GM23338 (cell line): ENCODE measurements at regions not wholly inside any gene's neighbourhood (a gene's known extent, or its start where the extent isn't known, plus 50 kb on each side); places are given as distances from the start of the nearest gene placed in this dataset.

ENCODE experiments used
- ATAC-seq: fragments of 200-7000 bp; cut with Tn5 transposase; 3 replicates; pipeline ENCODE4 v1.9.1; 2020
- DNase-seq: peaks from one replicate; pipeline ENCODE4 v3.0.0-alpha.2; 2015; ENCODE audit warnings: low spot score
- H2AFZ ChIP-seq: fragments of 200-600 bp; sonication (generic); 2 replicates; pipeline ENCODE4 v1.8.0; 2016; ENCODE audit warnings: antibody characterized with exemption, mild to moderate bottlenecking, moderate library complexity
- H3F3A ChIP-seq: fragments of 200-600 bp; sonication (generic); replicated peaks from 2 replicates; pipeline ENCODE4 v1.8.0; 2017; ENCODE audit warnings: antibody characterized with exemption, mixed run types, low read depth
- H3K27ac ChIP-seq: fragments of 200-600 bp; sonication (generic); 2 replicates; pipeline ENCODE4 v1.6.1; 2016; ENCODE audit warnings: low read depth
- H3K27me3 ChIP-seq: fragments of 200-600 bp; sonication (generic); 2 replicates; pipeline ENCODE4 v1.8.0; 2016; ENCODE audit warnings: mild to moderate bottlenecking, mixed run types, moderate library complexity; ENCODE audit not compliant: insufficient read depth
- H3K36me3 ChIP-seq: fragments of 200-600 bp; sonication (generic); 2 replicates; pipeline ENCODE4 v1.8.0; 2016; ENCODE audit warnings: mild to moderate bottlenecking; ENCODE audit not compliant: insufficient read depth
- H3K4me1 ChIP-seq: fragments of 200-600 bp; sonication (generic); 2 replicates; pipeline ENCODE4 v1.8.0; 2016; ENCODE audit warnings: mild to moderate bottlenecking, moderate library complexity; ENCODE audit not compliant: insufficient read depth
- H3K4me2 ChIP-seq: fragments of 200-600 bp; sonication (generic); 2 replicates; pipeline ENCODE4 v1.7.1; 2017; ENCODE audit warnings: mixed run types
- H3K4me3 ChIP-seq: fragments of 200-600 bp; sonication (generic); 2 replicates; pipeline ENCODE4 v1.6.1; 2016; ENCODE audit warnings: mixed run types
- H3K79me2 ChIP-seq: fragments of 200-600 bp; sonication (generic); replicated peaks from 2 replicates; pipeline ENCODE4 v1.8.0; 2017; ENCODE audit warnings: mild to moderate bottlenecking; ENCODE audit not compliant: insufficient read depth
- H3K9me2 ChIP-seq: fragments of 200-600 bp; sonication (generic); 2 replicates; pipeline ENCODE4 v1.8.0; 2017; ENCODE audit not compliant: insufficient read depth
- H4K20me1 ChIP-seq: fragments of 200-600 bp; sonication (generic); replicated peaks from 2 replicates; pipeline ENCODE4 v1.8.0; 2017; ENCODE audit warnings: mild to moderate bottlenecking; ENCODE audit not compliant: insufficient read depth
- H3K27ac Mint-ChIP-seq: 2 replicates; pipeline ENCODE4 v1.8.0; 2020; ENCODE audit warnings: inconsistent platforms, mild to moderate bottlenecking, moderate library complexity, mixed read lengths
- H3K27me3 Mint-ChIP-seq: 3 replicates; pipeline ENCODE4 v1.8.0; 2022; ENCODE audit warnings: low read depth, mild to moderate bottlenecking, moderate library complexity, mixed read lengths, inconsistent platforms; ENCODE audit not compliant: insufficient read depth, poor library complexity
- H3K36me3 Mint-ChIP-seq: 3 replicates; pipeline ENCODE4 v1.8.0; 2021; ENCODE audit warnings: low read depth, mild to moderate bottlenecking, inconsistent platforms, moderate library complexity, mixed read lengths
- H3K4me1 Mint-ChIP-seq: 3 replicates; pipeline ENCODE4 v1.8.0; 2020; ENCODE audit warnings: mild to moderate bottlenecking, inconsistent platforms, mixed read lengths
- H3K4me3 Mint-ChIP-seq: 3 replicates; pipeline ENCODE4 v1.8.0; 2021; ENCODE audit warnings: moderate library complexity, mild to moderate bottlenecking, inconsistent platforms, mixed read lengths
- H3K9me3 Mint-ChIP-seq: 3 replicates; pipeline ENCODE4 v1.8.0; 2020; ENCODE audit warnings: moderate library complexity, mild to moderate bottlenecking, inconsistent platforms, mixed read lengths
- CTCF ChIP-seq, 2 experiments: fragments of 200-600 bp in 1 of 2; sonication (generic) in 1 of 2; conservative IDR thresholded peaks; 2 replicates each; pipeline versions ENCODE4 v1.5.1 to v1.6.1; 2016 to 2017; ENCODE audit warnings: antibody characterized with exemption in 2 of 2, low read depth in 2 of 2, mild to moderate bottlenecking in 2 of 2, moderate library complexity in 1 of 2
- ETS1 ChIP-seq: IDR thresholded peaks from 2 replicates; pipeline ENCODE4 v1.6.1; 2016; ENCODE audit warnings: antibody characterized with exemption
- EZH2 ChIP-seq: fragments of 200-600 bp; sonication (generic); IDR thresholded peaks from one replicate; pipeline ENCODE4 v1.8.0; 2017; ENCODE audit warnings: antibody characterized with exemption, mild to moderate bottlenecking, low read depth; ENCODE audit not compliant: unreplicated experiment
- EZH2phosphoT487 ChIP-seq: fragments of 200-600 bp; sonication (generic); IDR thresholded peaks from one replicate; pipeline ENCODE4 v1.8.1; 2018; ENCODE audit warnings: antibody characterized with exemption; ENCODE audit not compliant: unreplicated experiment
- JUNB ChIP-seq: IDR thresholded peaks from one replicate; pipeline ENCODE4 v1.6.1; 2016; ENCODE audit warnings: antibody characterized with exemption; ENCODE audit not compliant: unreplicated experiment
- POLR2AphosphoS5 ChIP-seq: IDR thresholded peaks from 2 replicates; pipeline ENCODE4 v1.6.1; 2016; ENCODE audit warnings: antibody characterized with exemption, low read depth
- REST ChIP-seq: IDR thresholded peaks from one replicate; pipeline ENCODE4 v1.6.1; 2018; ENCODE audit warnings: antibody characterized with exemption; ENCODE audit not compliant: unreplicated experiment
- STAT1 ChIP-seq: IDR thresholded peaks from one replicate; pipeline ENCODE4 v1.6.1; 2016; ENCODE audit warnings: antibody characterized with exemption; ENCODE audit not compliant: unreplicated experiment
- ZNF331 ChIP-seq: fragments of 250-450 bp; sonication (Bioruptor Pico); IDR thresholded peaks from 2 replicates; pipeline ENCODE4 v1.5.0; 2020; ENCODE audit warnings: low read depth, mild to moderate bottlenecking, moderate library complexity
- ZNF462 ChIP-seq: fragments of 250-450 bp; sonication (Bioruptor Pico); IDR thresholded peaks from 2 replicates; pipeline ENCODE4 v1.5.0; 2020; ENCODE audit warnings: mild to moderate bottlenecking, moderate library complexity

- Mint-ChIP-seq H3K4me1 (peaks cover 16% of the 10 kb centered on the region), H3K9me3 (no peaks in the 10 kb centered on the region), H3K27ac (peak overlapping the region; percentile 22; the same call in 1 of the 2 replicates), H3K36me3 (no peaks in the 10 kb centered on the region), H3K4me3 (no peak overlapping the region), H3K27me3 (no peaks in the 10 kb centered on the region)
- Histone ChIP-seq H3K27me3 (no peaks in the 10 kb centered on the region), H2AFZ (0 out of 2 replicates have a peak overlapping the region, but pooled peaks have one; percentile 9), H3K9me2 (no peaks in the 10 kb centered on the region), H3K4me3 (no peak overlapping the region), H3K4me1 (peaks cover 14% of the 10 kb centered on the region), H3K4me2 (no peak overlapping the region), H3K79me2 (no peaks in the 10 kb centered on the region), H3K27ac (no peak overlapping the region), H3F3A (no peaks in the 10 kb centered on the region), H3K36me3 (no peaks in the 10 kb centered on the region), H4K20me1 (no peaks in the 10 kb centered on the region)
- no peak for ATAC-seq
- DNase-seq = no peak
- TF ChIP-seq ZNF331 (CRISPR knock-in tag) (no peak), STAT1 (no peak), EZH2phosphoT487 (no peak), ETS1 (no peak), POLR2AphosphoS5 (no peak), EZH2 (no peak)
Measured at GRCh38 chr14:49008363-49008762, 577.8 kb downstream of the RPS29 start.

- no peak overlapping the region for H2AFZ ChIP-seq
- no peak for ATAC-seq
- no peaks in the 10 kb centered on the region for H3K9me2 ChIP-seq
- Mint-ChIP-seq H3K27ac (no peak overlapping the region), H3K4me1 (no peaks in the 10 kb centered on the region), H3K9me3 (no peaks in the 10 kb centered on the region), H3K27me3 (no peaks in the 10 kb centered on the region), H3K4me3 (no peak overlapping the region), H3K36me3 (no peaks in the 10 kb centered on the region)
- H3K27ac ChIP-seq = no peak overlapping the region
- H3K79me2 ChIP-seq = no peaks in the 10 kb centered on the region
- H3K4me3 ChIP-seq = no peak overlapping the region
- no peaks in the 10 kb centered on the region for H3K36me3 ChIP-seq
- no peak overlapping the region for H3K4me2 ChIP-seq
- peak; percentile 14 for DNase-seq
- no peaks in the 10 kb centered on the region for H3K27me3 ChIP-seq
- no peaks in the 10 kb centered on the region for H4K20me1 ChIP-seq
- H3F3A ChIP-seq = no peaks in the 10 kb centered on the region
- no peaks in the 10 kb centered on the region for H3K4me1 ChIP-seq
- TF ChIP-seq EZH2phosphoT487 (no peak), REST (no peak), CTCF (conservative IDR thresholded peaks at IDR 0.05; ENCODE audit: low read depth in 2 of 2) (no peak), EZH2 (no peak), STAT1 (no peak), JUNB (no peak), ZNF462 (CRISPR knock-in tag) (no peak)
Measured at GRCh38 chr14:48991141-48991540, 595.0 kb downstream of the RPS29 start.
